22Rv1 (cell line): ENCODE measurements at regions not wholly inside any gene's neighbourhood (a gene's known extent, or its start where the extent isn't known, plus 50 kb on each side); places are given as distances from the start of the nearest gene placed in this dataset.

Source experiments
- CTCF ChIP-seq: fragments of 450-650 bp; IDR thresholded peaks from 2 replicates; pipeline ENCODE4 v1.5.1; 2017; ENCODE audit warnings: mild to moderate bottlenecking
- ZFX ChIP-seq: fragments of 450-650 bp; IDR thresholded peaks from 2 replicates; pipeline ENCODE4 v1.6.1; 2017; ENCODE audit warnings: antibody characterized with exemption, borderline replicate concordance

- TF ChIP-seq CTCF (no peak), ZFX (no peak)
Measured at GRCh38 chr11:39304586-39304985, 2154.9 kb downstream of the LRRC4C start.
